ENCODE measurements at regions not wholly inside any gene's neighbourhood (a gene's known extent, or its start where the extent isn't known, plus 50 kb on each side); places are given as distances from the start of the nearest gene placed in this dataset.

DNA sequence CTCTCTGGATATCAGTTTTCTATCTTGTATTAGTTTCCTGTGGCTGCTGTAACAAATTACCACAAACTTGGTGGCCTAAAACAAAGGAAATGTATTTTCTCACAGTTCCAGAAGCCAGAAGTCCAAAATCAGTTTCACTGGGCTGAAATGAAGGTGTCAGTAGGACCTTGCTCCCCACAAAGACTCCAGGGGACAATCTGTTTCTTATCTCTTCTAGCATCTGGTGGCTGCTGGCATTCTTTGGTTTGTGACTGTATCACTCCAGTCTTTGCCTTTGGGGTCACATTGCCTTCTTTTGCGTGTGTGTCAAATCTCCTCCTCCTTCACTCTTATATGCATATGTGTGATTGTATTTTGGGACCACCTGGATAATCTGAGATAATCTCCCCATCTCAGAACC, 153.0 kb upstream of the PRPS1L1 start:
- TF ChIP-seq, protein P1, sequence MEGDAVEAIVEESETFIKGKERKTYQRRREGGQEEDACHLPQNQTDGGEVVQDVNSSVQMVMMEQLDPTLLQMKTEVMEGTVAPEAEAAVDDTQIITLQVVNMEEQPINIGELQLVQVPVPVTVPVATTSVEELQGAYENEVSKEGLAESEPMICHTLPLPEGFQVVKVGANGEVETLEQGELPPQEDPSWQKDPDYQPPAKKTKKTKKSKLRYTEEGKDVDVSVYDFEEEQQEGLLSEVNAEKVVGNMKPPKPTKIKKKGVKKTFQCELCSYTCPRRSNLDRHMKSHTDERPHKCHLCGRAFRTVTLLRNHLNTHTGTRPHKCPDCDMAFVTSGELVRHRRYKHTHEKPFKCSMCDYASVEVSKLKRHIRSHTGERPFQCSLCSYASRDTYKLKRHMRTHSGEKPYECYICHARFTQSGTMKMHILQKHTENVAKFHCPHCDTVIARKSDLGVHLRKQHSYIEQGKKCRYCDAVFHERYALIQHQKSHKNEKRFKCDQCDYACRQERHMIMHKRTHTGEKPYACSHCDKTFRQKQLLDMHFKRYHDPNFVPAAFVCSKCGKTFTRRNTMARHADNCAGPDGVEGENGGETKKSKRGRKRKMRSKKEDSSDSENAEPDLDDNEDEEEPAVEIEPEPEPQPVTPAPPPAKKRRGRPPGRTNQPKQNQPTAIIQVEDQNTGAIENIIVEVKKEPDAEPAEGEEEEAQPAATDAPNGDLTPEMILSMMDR (IDR thresholded peaks at IDR 0.05) = no peak
- no peak for TF ChIP-seq POLR2A (IDR thresholded peaks at IDR 0.05)
- TF ChIP-seq EP300 (IDR thresholded peaks at IDR 0.05) = no peak
